HCT116 (cell line): ENCODE measurements at regions not wholly inside any gene's neighbourhood (a gene's known extent, or its start where the extent isn't known, plus 50 kb on each side); places are given as distances from the start of the nearest gene placed in this dataset.

Experiments
- ATAC-seq: fragments of 200-7000 bp; cut with Tn5 transposase; 2 replicates; pipeline ENCODE4 v1.9.1; 2020; ENCODE audit warnings: mild to moderate bottlenecking, moderate library complexity
- BruUV-seq: library from RNA; stranded (reverse); fragments of 400-500 nt; replicated peaks from 2 replicates; lab custom pipeline; 2021; lab: Mats Ljungman, UMichigan
- CTCF ChIA-PET: fragments of 300-600 bp; sonication (Branson Sonifier 250); formaldehyde crosslinking; loops from one replicate; lab custom pipeline; 2021; ENCODE audit warnings: antibody characterized with exemption; lab: Charles Lee
- POLR2A ChIA-PET: fragments of 300-600, 350-600 bp; sonication (Branson Sonifier 250); formaldehyde crosslinking; loops from one replicate; lab custom pipeline; 2021; ENCODE audit warnings: antibody characterized with exemption; lab: Charles Lee
- RAD21 ChIA-PET, 2 experiments: fragments of 300-600 bp; sonication (Branson Sonifier 250); formaldehyde crosslinking; loops; one replicate each; lab custom pipeline; 2023; ENCODE audit warnings: low total read pairs in 2 of 2; ENCODE audit not compliant: uncharacterized antibody in 2 of 2, unreplicated experiment in 2 of 2, low non-redundant PET in 1 of 2; lab: Charles Lee
- DNase-seq: peaks from one replicate; pipeline ENCODE4 v3.0.0-alpha.2; 2010; ENCODE audit warnings: low read depth, low spot score
- H2AFZ ChIP-seq: fragments of 200-600 bp; shearing (Covaris generic), sonication (generic); 2 replicates; pipeline ENCODE4 v1.6.1; 2017; ENCODE audit warnings: low read depth, mixed run types, mixed read lengths, antibody characterized with exemption, low read length; ENCODE audit not compliant: poor library complexity, severe bottlenecking
- H3K27ac ChIP-seq: 2 replicates; pipeline ENCODE4 v1.5.1; 2012; ENCODE audit warnings: low read depth, low read length
- H3K27me3 ChIP-seq: fragments of 200-600 bp; sonication (generic); 2 replicates; pipeline ENCODE4 v1.6.1; 2016; ENCODE audit warnings: mixed run types, low read length, mixed read lengths; ENCODE audit not compliant: insufficient read depth
- H3K36me3 ChIP-seq, 2 experiments: fragments of 200-500 bp in 1 of 2; fragments of 200-600 bp in 1 of 2; sonication (Bioruptor generic) in 1 of 2; sonication (generic) in 1 of 2; 2 replicates each; pipeline versions ENCODE4 v1.5.1 to v1.6.1; 2014 to 2016; ENCODE audit warnings: low read length in 2 of 2, inconsistent platforms in 1 of 2, mixed read lengths in 1 of 2, mixed run types in 1 of 2; ENCODE audit not compliant: insufficient read depth in 2 of 2, control insufficient read depth in 1 of 2
- H3K4me1 ChIP-seq, 2 experiments: fragments of 200-600 bp in 1 of 2; sonication (generic) in 1 of 2; 2 replicates each; pipeline versions ENCODE4 v1.5.1 to v1.6.1; 2012 to 2017; ENCODE audit warnings: low read length in 2 of 2, inconsistent platforms in 1 of 2, mild to moderate bottlenecking in 1 of 2, mixed read lengths in 1 of 2, mixed run types in 1 of 2, moderate library complexity in 1 of 2; ENCODE audit not compliant: insufficient read depth in 2 of 2, control insufficient read depth in 1 of 2
- H3K4me2 ChIP-seq: fragments of 200-600 bp; sonication (generic); 2 replicates; pipeline ENCODE4 v1.6.1; 2017; ENCODE audit warnings: mixed run types, low read length, mixed read lengths
- H3K4me3 ChIP-seq, 2 experiments: fragments of 200-600 bp in 1 of 2; sonication (generic) in 1 of 2; replicated peaks in 1 of 2; 2 replicates each; pipeline ENCODE4 v1.5.1; 2011 to 2016; ENCODE audit warnings: low read length in 2 of 2, control low read depth in 1 of 2, low read depth in 1 of 2, mild to moderate bottlenecking in 1 of 2, mixed read lengths in 1 of 2, mixed run types in 1 of 2
- H3K79me2 ChIP-seq: fragments of 200-600 bp; sonication (generic); 2 replicates; pipeline ENCODE4 v1.6.1; 2017; ENCODE audit warnings: mild to moderate bottlenecking, mixed run types, low read length, moderate library complexity, mixed read lengths; ENCODE audit not compliant: insufficient read depth
- H3K9ac ChIP-seq: fragments of 200-600 bp; sonication (generic); 2 replicates; pipeline ENCODE4 v1.6.1; 2016; ENCODE audit warnings: low read length, mixed read lengths
- H3K9me2 ChIP-seq: fragments of 200-600 bp; sonication (generic), shearing (Covaris generic); 2 replicates; pipeline ENCODE4 v1.6.1; 2017; ENCODE audit warnings: mixed run types, mild to moderate bottlenecking, moderate library complexity; ENCODE audit not compliant: insufficient read depth
- H3K9me3 ChIP-seq, 2 experiments: fragments of 200-500 bp in 1 of 2; fragments of 200-600 bp in 1 of 2; sonication (Bioruptor generic) in 1 of 2; sonication (generic) in 1 of 2; 2 replicates each; pipeline ENCODE4 v1.6.1; 2014 to 2017; ENCODE audit warnings: low read length in 2 of 2, mixed read lengths in 2 of 2, inconsistent platforms in 1 of 2, low read depth in 1 of 2, mild to moderate bottlenecking in 1 of 2, mixed run types in 1 of 2, moderate library complexity in 1 of 2; ENCODE audit not compliant: control insufficient read depth in 1 of 2, insufficient read depth in 1 of 2
- H4K20me1 ChIP-seq: fragments of 200-600 bp; sonication (generic), shearing (Covaris generic); 2 replicates; pipeline ENCODE4 v1.6.1; 2017; ENCODE audit warnings: mixed run types, mild to moderate bottlenecking, moderate library complexity; ENCODE audit not compliant: insufficient read depth
- CBX3 ChIP-seq: IDR thresholded peaks from 2 replicates; pipeline ENCODE4 v1.6.1; 2012; ENCODE audit warnings: low read depth
- CEBPB ChIP-seq: IDR thresholded peaks from 2 replicates; pipeline ENCODE4 v1.6.1; 2012; ENCODE audit warnings: low read depth
- EGR1 ChIP-seq: IDR thresholded peaks from 2 replicates; pipeline ENCODE4 v1.6.1; 2012; ENCODE audit warnings: low read depth
- ELF1 ChIP-seq: IDR thresholded peaks from 2 replicates; pipeline ENCODE4 v1.6.1; 2012; ENCODE audit warnings: low read depth, borderline replicate concordance
- EZH2 ChIP-seq: fragments of 200-600 bp; sonication (generic); IDR thresholded peaks from 2 replicates; pipeline ENCODE4 v1.6.1; 2017; ENCODE audit warnings: antibody characterized with exemption, mixed run types
- EZH2phosphoT487 ChIP-seq: fragments of 200-600 bp; IDR thresholded peaks from 2 replicates; pipeline ENCODE4 v1.6.1; 2018; ENCODE audit warnings: antibody characterized with exemption, borderline replicate concordance
- FOSL1 ChIP-seq: IDR thresholded peaks from 2 replicates; pipeline ENCODE4 v1.6.1; 2012; ENCODE audit warnings: low read depth
- JUND ChIP-seq: IDR thresholded peaks from 2 replicates; pipeline ENCODE4 v1.6.1; 2012
- RAD21 ChIP-seq: IDR thresholded peaks from 2 replicates; pipeline ENCODE4 v1.6.1; 2012; ENCODE audit warnings: low read depth, mild to moderate bottlenecking
- REST ChIP-seq: IDR thresholded peaks from 2 replicates; pipeline ENCODE4 v1.6.1; 2012; ENCODE audit warnings: low read depth
- SIN3A ChIP-seq: IDR thresholded peaks from 2 replicates; pipeline ENCODE4 v1.6.1; 2012; ENCODE audit warnings: low read depth
- SP1 ChIP-seq: IDR thresholded peaks from 2 replicates; pipeline ENCODE4 v1.6.1; 2012; ENCODE audit warnings: low read depth
- SRF ChIP-seq: IDR thresholded peaks from 2 replicates; pipeline ENCODE4 v1.6.1; 2012; ENCODE audit warnings: low read depth
- YY1 ChIP-seq: IDR thresholded peaks from 2 replicates; pipeline ENCODE4 v1.6.1; 2011; ENCODE audit warnings: low read length, low read depth, moderate library complexity, mild to moderate bottlenecking; ENCODE audit not compliant: insufficient replicate concordance; ENCODE audit errors: extremely low read depth
- ZFX ChIP-seq: fragments of 450-650 bp; IDR thresholded peaks from 2 replicates; pipeline ENCODE4 v1.6.1; 2017
- ZNF274 ChIP-seq: fragments of 200-500 bp; sonication (Bioruptor generic); IDR thresholded peaks from 2 replicates; pipeline ENCODE4 v1.6.1; 2014; ENCODE audit warnings: mild to moderate bottlenecking, low read depth, low read length, inconsistent platforms
- intact Hi-C: fragments of 100-400 bp; cut with micrococcal nuclease; formaldehyde crosslinking; loops from 2 replicates; pipeline ENCODE4 v1.10.0; 2022

GRCh38 chr3:177552051-177552450 lies 354.8 kb upstream of the TBL1XR1 start (continued):
- TF ChIP-seq REST (no peak), CBX3 (no peak), CEBPB (no peak), RAD21 (no peak), SIN3A (no peak)

- POLR2A ChIA-PET: no interaction called here
- H3K9ac ChIP-seq: no peak overlapping the region
- no peak overlapping the region for H3K27ac ChIP-seq
- H2AFZ ChIP-seq: no peak overlapping the region
- TF ChIP-seq SRF (no peak), FOSL1 (no peak), ZNF274 (no peak), SP1 (no peak), EZH2phosphoT487 (no peak), ELF1 (no peak), JUND (no peak), REST (no peak), ZFX (no peak), EGR1 (no peak), CEBPB (no peak), RAD21 (no peak), YY1 (no peak), EZH2 (no peak)
- no peaks in the 10 kb centered on the region for H3K36me3 ChIP-seq
- no peak for DNase-seq
- intact Hi-C loops: no loop called here
- no peaks in the 10 kb centered on the region for H3K27me3 ChIP-seq
- H3K79me2 ChIP-seq: no peaks in the 10 kb centered on the region
- no peaks in the 10 kb centered on the region for H3K4me1 ChIP-seq
- ATAC-seq: no peak
- BruUV-seq: no TSS peak
- CTCF ChIA-PET: no interaction called here
- H3K9me3 ChIP-seq: no peaks in the 10 kb centered on the region
- no peaks in the 10 kb centered on the region for H4K20me1 ChIP-seq
- RAD21 ChIA-PET: no interaction called here
- H3K4me2 ChIP-seq: no peak overlapping the region
- no peaks in the 10 kb centered on the region for H3K9me2 ChIP-seq
- no peak overlapping the region for H3K4me3 ChIP-seq
Measured at GRCh38 chr3:177553012-177553411, 355.7 kb upstream of the TBL1XR1 start.
